ENCODE measurements at regions not wholly inside any gene's neighbourhood (a gene's known extent, or its start where the extent isn't known, plus 50 kb on each side); places are given as distances from the start of the nearest gene placed in this dataset.
"Not testable (repeated sequence)": the region's sequence is repeated elsewhere in the genome, so short reads cannot be mapped to it uniquely, and the experiment has no call there.

GRCh38 chr2:65607662-65608305 is 175.4 kb upstream of the SPRED2 start:
- no peak for DNase-seq (ENCODE audit: low read depth in 2 of 2)

- no peak for DNase-seq (ENCODE audit: low read depth in 2 of 2)
These were observed 173.3 kb upstream of the SPRED2 start for GRCh38 chr2:65605743-65606058.

- DNase-seq (ENCODE audit: low read depth in 2 of 2) = no peak
These were observed 172.8 kb upstream of the SPRED2 start for GRCh38 chr2:65605058-65605742.

- DNase-seq (ENCODE audit: low read depth in 2 of 2) = no peak
These were observed 171.8 kb upstream of the SPRED2 start for GRCh38 chr2:65604246-65604645.

GRCh38 chr2:65602603-65603235 is 170.3 kb upstream of the SPRED2 start:
- no peak for DNase-seq (ENCODE audit: low read depth in 2 of 2)

- DNase-seq (ENCODE audit: low read depth in 2 of 2) = not testable (repeated sequence)
These were observed 168.5 kb upstream of the SPRED2 start for GRCh38 chr2:65600871-65601270.

GRCh38 chr2:65600351-65600750 is 168.0 kb upstream of the SPRED2 start:
- DNase-seq (ENCODE audit: low read depth in 2 of 2) = not testable (repeated sequence)

GRCh38 chr2:65599693-65600092 is 167.3 kb upstream of the SPRED2 start:
- no peak for DNase-seq (ENCODE audit: low read depth in 2 of 2)

GRCh38 chr2:65598996-65599395 is 166.6 kb upstream of the SPRED2 start:
- no peak for DNase-seq (ENCODE audit: low read depth in 2 of 2)

GRCh38 chr2:65598264-65598663 is 165.9 kb upstream of the SPRED2 start:
- DNase-seq (ENCODE audit: low read depth in 2 of 2) = no peak

GRCh38 chr2:65595630-65596029 is 163.2 kb upstream of the SPRED2 start:
- DNase-seq (ENCODE audit: low read depth in 2 of 2) = no peak

- DNase-seq (ENCODE audit: low read depth in 2 of 2) = no peak
These were observed 161.8 kb upstream of the SPRED2 start for GRCh38 chr2:65594150-65594549.

GRCh38 chr2:65589667-65590066 is 157.3 kb upstream of the SPRED2 start:
- DNase-seq (ENCODE audit: low read depth in 2 of 2) = no peak

- DNase-seq (ENCODE audit: low read depth in 2 of 2) = no peak
These were observed 155.4 kb upstream of the SPRED2 start for GRCh38 chr2:65587779-65588178.

GRCh38 chr2:65586516-65586915 is 154.1 kb upstream of the SPRED2 start:
- DNase-seq (ENCODE audit: low read depth in 2 of 2) = no peak

- no peak for DNase-seq (ENCODE audit: low read depth in 2 of 2)
These were observed 150.7 kb upstream of the SPRED2 start for GRCh38 chr2:65583061-65583460.

GRCh38 chr2:65582364-65582763 is 150.0 kb upstream of the SPRED2 start:
- no peak for DNase-seq (ENCODE audit: low read depth in 2 of 2)

GRCh38 chr2:65580824-65581223 is 148.4 kb upstream of the SPRED2 start:
- no peak for DNase-seq (ENCODE audit: low read depth in 2 of 2)

- no peak for DNase-seq (ENCODE audit: low read depth in 2 of 2)
These were observed 147.3 kb upstream of the SPRED2 start for GRCh38 chr2:65579506-65580235.

GRCh38 chr2:65577654-65578053 is 145.3 kb upstream of the SPRED2 start:
- DNase-seq (ENCODE audit: low read depth in 2 of 2) = no peak

- no peak for DNase-seq (ENCODE audit: low read depth in 2 of 2)
These were observed 144.6 kb upstream of the SPRED2 start for GRCh38 chr2:65576861-65577601.

GRCh38 chr2:65576278-65576677 is 143.9 kb upstream of the SPRED2 start:
- DNase-seq (ENCODE audit: low read depth in 2 of 2) = no peak
